ENCODE measurements at regions not wholly inside any gene's neighbourhood (a gene's known extent, or its start where the extent isn't known, plus 50 kb on each side); places are given as distances from the start of the nearest gene placed in this dataset.

GRCh38 chr11:30155428-30155827 lies 75.4 kb upstream of the FSHB start:
- DNase-seq, result no peak

GRCh38 chr11:30159546-30159945 lies 71.3 kb upstream of the FSHB start:
- no peak for DNase-seq

- no peak for DNase-seq
Observed at GRCh38 chr11:30165652-30166051, 65.2 kb upstream of the FSHB start.

GRCh38 chr11:30171661-30172060 lies 59.2 kb upstream of the FSHB start:
- no peak for DNase-seq

GRCh38 chr11:30172158-30172557 lies 58.7 kb upstream of the FSHB start:
- DNase-seq, result no peak

GRCh38 chr11:30172883-30173311 lies 57.9 kb upstream of the FSHB start:
- DNase-seq, result peak; percentile 39

- no peak for DNase-seq
Observed at GRCh38 chr11:30174265-30175020, 56.4 kb upstream of the FSHB start.
